Omental fat pad (tissue), 3 donors: ENCODE measurements at regions not wholly inside any gene's neighbourhood (a gene's known extent, or its start where the extent isn't known, plus 50 kb on each side); places are given as distances from the start of the nearest gene placed in this dataset.

Source experiments
- ATAC-seq: fragments of 150-250 bp; one replicate; pipeline ENCODE4 v1.9.1; 2016; ENCODE audit warnings: mild to moderate bottlenecking, moderate library complexity; ENCODE audit not compliant: low FRiP score
- DNase-seq: peaks from one replicate; pipeline ENCODE4 v3.0.0-alpha.2; 2019; ENCODE audit warnings: low spot score
- CTCF ChIP-seq, 3 donors: fragments of 450-650 bp; IDR thresholded peaks; one replicate each; pipeline ENCODE4 v1.5.1; 2016 to 2017; ENCODE audit warnings: antibody characterized with exemption in 3 of 3, mild to moderate bottlenecking in 3 of 3, moderate library complexity in 2 of 3

- ATAC-seq (no peak), DNase-seq (no peak)
- TF ChIP-seq CTCF (IDR thresholded peaks at IDR 0.05) = no peak
Observed at GRCh38 chr18:68417166-68417799, 297.6 kb downstream of the TMX3 start.

GRCh38 chr18:68414407-68414806, 300.5 kb downstream of the TMX3 start:
- ATAC-seq = no peak
- no peak for TF ChIP-seq CTCF (IDR thresholded peaks at IDR 0.05)
- no peak for DNase-seq

GRCh38 chr18:68409576-68409975, 305.3 kb downstream of the TMX3 start:
- DNase-seq = no peak
- no peak for ATAC-seq
- no peak for TF ChIP-seq CTCF (IDR thresholded peaks at IDR 0.05)

GRCh38 chr18:68406761-68407160, 308.1 kb downstream of the TMX3 start:
- no peak for ATAC-seq
- DNase-seq = no peak
- TF ChIP-seq CTCF (IDR thresholded peaks at IDR 0.05) = no peak

- no peak for TF ChIP-seq CTCF (IDR thresholded peaks at IDR 0.05)
- no peak for ATAC-seq
- DNase-seq = no peak
Observed at GRCh38 chr18:68402784-68403183, 312.1 kb downstream of the TMX3 start.

- no peak for ATAC-seq
- no peak for DNase-seq
- TF ChIP-seq CTCF (IDR thresholded peaks at IDR 0.05) = no peak
Observed at GRCh38 chr18:68400889-68401288, 314.0 kb downstream of the TMX3 start.

GRCh38 chr18:68399721-68400120, 315.2 kb downstream of the TMX3 start:
- DNase-seq = no peak
- TF ChIP-seq CTCF (IDR thresholded peaks at IDR 0.05) = no peak
- ATAC-seq = no peak
